K562 (cell line): ENCODE measurements at regions not wholly inside any gene's neighbourhood (a gene's known extent, or its start where the extent isn't known, plus 50 kb on each side); places are given as distances from the start of the nearest gene placed in this dataset.

Source experiments
- ATAC-seq: fragments of 200-7000 bp; cut with Tn5 transposase; 3 replicates; pipeline ENCODE4 v1.9.1; 2020; ENCODE audit warnings: moderate library complexity
- BruUV-seq: library from RNA; stranded (reverse); fragments of 400-500 nt; replicated peaks from 2 replicates; lab custom pipeline; 2021; lab: Mats Ljungman, UMichigan
- CTCF ChIA-PET: fragments of 300-600 bp; formaldehyde crosslinking; extraction: SDS; loops from one replicate; lab custom pipeline; 2021; ENCODE audit warnings: low intra/inter-chr PET ratio; lab: Yijun Ruan, JAX
- POLR2A ChIA-PET: fragments of 300-600, 350-650 bp; sonication (Branson Sonifier 250); formaldehyde crosslinking; extraction: SDS; loops from one replicate; lab custom pipeline; 2021; ENCODE audit warnings: antibody characterized with exemption, inconsistent platforms; lab: Yijun Ruan, JAX
- DNase-seq, 4 experiments: peaks; one replicate each; pipeline versions ENCODE4 v3.0.0 to v3.0.0-alpha.2; 2011 to 2018; ENCODE audit warnings: low spot score in 3 of 4, mixed read lengths in 3 of 4; ENCODE audit errors: extremely low read depth in 1 of 4
- FAIRE-seq: peaks from 2 replicates; lab custom pipeline; 2011; peaks lifted over from hg19 to GRCh38; lab: Jason Lieb, UNC
- H2AFZ ChIP-seq: 2 replicates; pipeline ENCODE4 v1.6.0; 2011; ENCODE audit warnings: low read depth, low read length, control low read depth, inconsistent platforms
- H3K27ac ChIP-seq: fragments of 200-600 bp; 3 replicates; pipeline ENCODE4 v1.8.0; 2011; ENCODE audit warnings: low read depth, mild to moderate bottlenecking, control low read depth, inconsistent platforms, low read length, moderate library complexity, mixed read lengths; ENCODE audit errors: extremely low read depth
- H3K27me3 ChIP-seq, 2 experiments: fragments of 300-600 bp in 1 of 2; 2 replicates in 1 of 2; 3 replicates in 1 of 2; pipeline versions ENCODE4 v1.6.0 to v1.8.0; 2011; ENCODE audit warnings: inconsistent platforms in 2 of 2, low read length in 2 of 2, mild to moderate bottlenecking in 1 of 2, mixed read lengths in 1 of 2, moderate library complexity in 1 of 2; ENCODE audit not compliant: control insufficient read depth in 2 of 2, insufficient read depth in 2 of 2
- H3K36me3 ChIP-seq: fragments of 300-600 bp; 3 replicates; pipeline ENCODE4 v1.8.0; 2011; ENCODE audit warnings: mild to moderate bottlenecking, low read length, inconsistent platforms; ENCODE audit not compliant: control insufficient read depth, insufficient read depth
- H3K4me1 ChIP-seq, 2 experiments: fragments of 200-600 bp in 1 of 2; replicated peaks in 1 of 2; 2 replicates in 1 of 2; 3 replicates in 1 of 2; pipeline versions ENCODE4 v1.5.1 to v1.8.0; 2011; ENCODE audit warnings: inconsistent platforms in 2 of 2, low read length in 2 of 2, mild to moderate bottlenecking in 1 of 2, mixed read lengths in 1 of 2, moderate library complexity in 1 of 2; ENCODE audit not compliant: control insufficient read depth in 2 of 2, insufficient read depth in 2 of 2
- H3K4me2 ChIP-seq: 2 replicates; pipeline ENCODE4 v1.6.1; 2011; ENCODE audit warnings: low read length, control low read depth, inconsistent platforms, mixed read lengths; ENCODE audit not compliant: insufficient read depth
- H3K4me3 ChIP-seq: fragments of 200-600 bp; sonication (generic), shearing (Covaris generic); 2 replicates; pipeline ENCODE4 v1.5.1; 2016; ENCODE audit warnings: control low read depth, inconsistent platforms
- H3K79me2 ChIP-seq: fragments of 200-600 bp; 3 replicates; pipeline ENCODE4 v1.8.0; 2011; ENCODE audit warnings: low read length, inconsistent platforms; ENCODE audit not compliant: control insufficient read depth, insufficient read depth
- H3K9ac ChIP-seq, 2 experiments: 2 replicates each; pipeline versions ENCODE4 v1.6.0 to v1.6.1; 2011; ENCODE audit warnings: low read depth in 2 of 2, low read length in 2 of 2, control low read depth in 1 of 2, inconsistent platforms in 1 of 2, mild to moderate bottlenecking in 1 of 2, mixed read lengths in 1 of 2; ENCODE audit not compliant: insufficient read depth in 1 of 2
- H3K9me1 ChIP-seq: one replicate; pipeline ENCODE4 v1.6.0; 2011; ENCODE audit warnings: inconsistent platforms, mild to moderate bottlenecking, low read length, moderate library complexity; ENCODE audit not compliant: control insufficient read depth, insufficient read depth
- H3K9me3 ChIP-seq: replicated peaks from 2 replicates; pipeline ENCODE4 v1.5.1; 2011; ENCODE audit warnings: low read depth, low read length, inconsistent platforms; ENCODE audit not compliant: control insufficient read depth, insufficient read depth
- H4K20me1 ChIP-seq: replicated peaks from 2 replicates; pipeline ENCODE4 v1.6.1; 2011; ENCODE audit warnings: low read length, inconsistent platforms, mixed read lengths; ENCODE audit not compliant: control insufficient read depth, insufficient read depth
- BCOR ChIP-seq: fragments of 450-650 bp; IDR thresholded peaks from 2 replicates; pipeline ENCODE4 v1.6.1; 2016
- CBFA2T3 ChIP-seq: fragments of 450-650 bp; IDR thresholded peaks from 2 replicates; pipeline ENCODE4 v1.6.1; 2017
- CBX8 ChIP-seq: fragments of 200-600 bp; sonication (generic); IDR thresholded peaks from 2 replicates; pipeline ENCODE4 v1.6.1; 2012; ENCODE audit warnings: borderline replicate concordance, mixed run types, low read depth, mild to moderate bottlenecking, moderate library complexity, mixed read lengths, low read length, control low read depth, inconsistent platforms; ENCODE audit not compliant: poor library complexity, severe bottlenecking; ENCODE audit errors: extremely low read depth
- CREB1 ChIP-seq, 2 experiments: sonication (generic) in 1 of 2; formaldehyde crosslinking in 1 of 2; IDR thresholded peaks; 2 replicates each; pipeline versions ENCODE4 v1.6.1 to v1.8.0; 2012 to 2022; ENCODE audit warnings: inconsistent platforms in 1 of 2, mild to moderate bottlenecking in 1 of 2, missing genetic modification reagents in 1 of 2, moderate library complexity in 1 of 2
- HDAC6 ChIP-seq: IDR thresholded peaks from 2 replicates; pipeline ENCODE4 v1.6.1; 2012; ENCODE audit warnings: low read depth, mild to moderate bottlenecking, control low read depth, inconsistent platforms, low read length, moderate library complexity
- MAFK ChIP-seq: IDR thresholded peaks from 2 replicates; pipeline ENCODE4 v1.6.1; 2011; ENCODE audit warnings: low read length, improper control_type of control experiment
- PURB ChIP-seq: sonication (generic); formaldehyde crosslinking; IDR thresholded peaks from 2 replicates; pipeline ENCODE4 v1.9.0; 2021; ENCODE audit warnings: low read depth, mild to moderate bottlenecking, missing genetic modification reagents
- SMARCA4 ChIP-seq: fragments of 450-650 bp; IDR thresholded peaks from 2 replicates; pipeline ENCODE4 v1.6.1; 2016
- ZFP30 ChIP-seq: fragments of 250-450 bp; sonication (Bioruptor Pico); IDR thresholded peaks from 2 replicates; pipeline ENCODE4 v1.8.0; 2022; ENCODE audit warnings: moderate library complexity, mild to moderate bottlenecking, inconsistent platforms, borderline replicate concordance
- ZKSCAN1 ChIP-seq: fragments of 150-350 bp; IDR thresholded peaks from 2 replicates; pipeline ENCODE4 v1.6.1; 2016; ENCODE audit warnings: low read depth, low read length
- ZNF133 ChIP-seq: fragments of 250-450 bp; sonication (Bioruptor Pico); IDR thresholded peaks from 2 replicates; pipeline ENCODE4 v1.4.0; 2020; ENCODE audit warnings: mild to moderate bottlenecking
- ZNF717 ChIP-seq: fragments of 250-450 bp; sonication (Bioruptor Pico); IDR thresholded peaks from 2 replicates; pipeline ENCODE4 v1.5.0; 2021
- in situ Hi-C: fragments of 300-500 bp; cut with MboI; formaldehyde crosslinking; loops from 4 replicates; pipeline ENCODE4 v1.15.0; 2018; ENCODE audit warnings: inconsistent platforms, mixed read lengths
- intact Hi-C: fragments of 100-400 bp; cut with micrococcal nuclease; formaldehyde crosslinking; loops from 2 replicates; pipeline ENCODE4 v1.14.2; 2022
- TF ChIP-seq, protein P1 (sequence below), 2 experiments: fragments of 450-650 bp; IDR thresholded peaks; 2 replicates each; pipeline ENCODE4 v1.6.1; 2016
- TF ChIP-seq, protein P2 (sequence below): sonication (generic); formaldehyde crosslinking; IDR thresholded peaks from 2 replicates; pipeline ENCODE4 v1.8.0; 2022; ENCODE audit warnings: missing genetic modification reagents, mild to moderate bottlenecking, borderline replicate concordance
- TF ChIP-seq, protein P3 (sequence below), 2 experiments: IDR thresholded peaks; 2 replicates each; pipeline ENCODE4 v1.6.1; 2011; ENCODE audit warnings: borderline replicate concordance in 1 of 2, control low read depth in 1 of 2, low read depth in 1 of 2, low read length in 1 of 2, mild to moderate bottlenecking in 1 of 2, mixed read lengths in 1 of 2, moderate library complexity in 1 of 2; ENCODE audit not compliant: insufficient read depth in 1 of 2, insufficient read length in 1 of 2, poor library complexity in 1 of 2, severe bottlenecking in 1 of 2; ENCODE audit errors: extremely low read depth in 1 of 2
- TF ChIP-seq, protein P4 (sequence below): IDR thresholded peaks from 3 replicates; pipeline ENCODE4 v1.6.1; 2011; ENCODE audit warnings: borderline replicate concordance, mild to moderate bottlenecking; ENCODE audit not compliant: insufficient read length, insufficient read depth

DNA sequence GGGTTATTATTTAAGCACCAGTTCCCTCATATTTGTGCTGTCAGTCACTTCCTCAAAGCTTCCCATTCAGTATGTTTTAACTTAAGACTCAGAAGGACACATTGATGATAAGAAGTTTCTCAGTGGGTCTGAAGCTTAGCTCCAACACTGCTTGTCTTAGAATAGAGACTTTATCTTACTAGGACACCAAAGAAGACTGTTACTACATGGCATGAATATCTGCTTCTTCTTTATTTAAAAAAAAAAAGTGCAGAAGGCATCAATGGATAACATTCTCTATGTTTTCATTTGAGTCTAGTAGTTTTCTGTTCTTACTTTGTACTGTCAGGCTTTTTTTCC is 404.2 kb downstream of the DAD1 start:
- no peaks in the 10 kb centered on the region for H3K4me1 ChIP-seq
- no peak for DNase-seq
- no peak overlapping the region for H3K4me3 ChIP-seq
- FAIRE-seq, result no peak
- no peak for TF ChIP-seq ZNF133
- TF ChIP-seq ZNF717 (CRISPR knock-in tag), result no peak
- no peak for TF ChIP-seq BCOR
- TF ChIP-seq CBX8, result no peak
- TF ChIP-seq HDAC6, result no peak
- no peak for TF ChIP-seq ZFP30 (CRISPR knock-in tag)
- no peak for TF ChIP-seq SMARCA4
- no peak for TF ChIP-seq ZKSCAN1
- no peak for TF ChIP-seq MAFK
- TF ChIP-seq, protein P1, sequence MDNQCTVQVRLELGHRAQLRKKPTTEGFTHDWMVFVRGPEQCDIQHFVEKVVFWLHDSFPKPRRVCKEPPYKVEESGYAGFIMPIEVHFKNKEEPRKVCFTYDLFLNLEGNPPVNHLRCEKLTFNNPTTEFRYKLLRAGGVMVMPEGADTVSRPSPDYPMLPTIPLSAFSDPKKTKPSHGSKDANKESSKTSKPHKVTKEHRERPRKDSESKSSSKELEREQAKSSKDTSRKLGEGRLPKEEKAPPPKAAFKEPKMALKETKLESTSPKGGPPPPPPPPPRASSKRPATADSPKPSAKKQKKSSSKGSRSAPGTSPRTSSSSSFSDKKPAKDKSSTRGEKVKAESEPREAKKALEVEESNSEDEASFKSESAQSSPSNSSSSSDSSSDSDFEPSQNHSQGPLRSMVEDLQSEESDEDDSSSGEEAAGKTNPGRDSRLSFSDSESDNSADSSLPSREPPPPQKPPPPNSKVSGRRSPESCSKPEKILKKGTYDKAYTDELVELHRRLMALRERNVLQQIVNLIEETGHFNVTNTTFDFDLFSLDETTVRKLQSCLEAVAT (IDR thresholded peaks at IDR 0.05), result no peak
- TF ChIP-seq, protein P2, sequence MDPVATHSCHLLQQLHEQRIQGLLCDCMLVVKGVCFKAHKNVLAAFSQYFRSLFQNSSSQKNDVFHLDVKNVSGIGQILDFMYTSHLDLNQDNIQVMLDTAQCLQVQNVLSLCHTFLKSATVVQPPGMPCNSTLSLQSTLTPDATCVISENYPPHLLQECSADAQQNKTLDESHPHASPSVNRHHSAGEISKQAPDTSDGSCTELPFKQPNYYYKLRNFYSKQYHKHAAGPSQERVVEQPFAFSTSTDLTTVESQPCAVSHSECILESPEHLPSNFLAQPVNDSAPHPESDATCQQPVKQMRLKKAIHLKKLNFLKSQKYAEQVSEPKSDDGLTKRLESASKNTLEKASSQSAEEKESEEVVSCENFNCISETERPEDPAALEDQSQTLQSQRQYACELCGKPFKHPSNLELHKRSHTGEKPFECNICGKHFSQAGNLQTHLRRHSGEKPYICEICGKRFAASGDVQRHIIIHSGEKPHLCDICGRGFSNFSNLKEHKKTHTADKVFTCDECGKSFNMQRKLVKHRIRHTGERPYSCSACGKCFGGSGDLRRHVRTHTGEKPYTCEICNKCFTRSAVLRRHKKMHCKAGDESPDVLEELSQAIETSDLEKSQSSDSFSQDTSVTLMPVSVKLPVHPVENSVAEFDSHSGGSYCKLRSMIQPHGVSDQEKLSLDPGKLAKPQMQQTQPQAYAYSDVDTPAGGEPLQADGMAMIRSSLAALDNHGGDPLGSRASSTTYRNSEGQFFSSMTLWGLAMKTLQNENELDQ, result no peak
- TF ChIP-seq, protein P3, sequence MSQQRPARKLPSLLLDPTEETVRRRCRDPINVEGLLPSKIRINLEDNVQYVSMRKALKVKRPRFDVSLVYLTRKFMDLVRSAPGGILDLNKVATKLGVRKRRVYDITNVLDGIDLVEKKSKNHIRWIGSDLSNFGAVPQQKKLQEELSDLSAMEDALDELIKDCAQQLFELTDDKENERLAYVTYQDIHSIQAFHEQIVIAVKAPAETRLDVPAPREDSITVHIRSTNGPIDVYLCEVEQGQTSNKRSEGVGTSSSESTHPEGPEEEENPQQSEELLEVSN (IDR thresholded peaks at IDR 0.05; ENCODE audit: borderline replicate concordance in 1 of 2, extremely low read depth in 1 of 2, insufficient read depth in 1 of 2, insufficient read length in 1 of 2, low read depth in 1 of 2, low read length in 1 of 2, poor library complexity in 1 of 2, severe bottlenecking in 1 of 2), result no peak
- no peak for TF ChIP-seq PURB (CRISPR knock-in tag)
- TF ChIP-seq CBFA2T3, result no peak
- TF ChIP-seq CREB1 (IDR thresholded peaks at IDR 0.05), result no peak
- no peak for TF ChIP-seq CREB1 (CRISPR knock-in tag; IDR thresholded peaks at IDR 0.05)
- TF ChIP-seq, protein P4, sequence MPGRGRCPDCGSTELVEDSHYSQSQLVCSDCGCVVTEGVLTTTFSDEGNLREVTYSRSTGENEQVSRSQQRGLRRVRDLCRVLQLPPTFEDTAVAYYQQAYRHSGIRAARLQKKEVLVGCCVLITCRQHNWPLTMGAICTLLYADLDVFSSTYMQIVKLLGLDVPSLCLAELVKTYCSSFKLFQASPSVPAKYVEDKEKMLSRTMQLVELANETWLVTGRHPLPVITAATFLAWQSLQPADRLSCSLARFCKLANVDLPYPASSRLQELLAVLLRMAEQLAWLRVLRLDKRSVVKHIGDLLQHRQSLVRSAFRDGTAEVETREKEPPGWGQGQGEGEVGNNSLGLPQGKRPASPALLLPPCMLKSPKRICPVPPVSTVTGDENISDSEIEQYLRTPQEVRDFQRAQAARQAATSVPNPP, result no peak
- H3K27me3 ChIP-seq, result no peaks in the 10 kb centered on the region
- no peaks in the 10 kb centered on the region for H3K9me3 ChIP-seq
- ATAC-seq, result no peak
- in situ Hi-C loops (no loop called here), intact Hi-C loops (no loop called here)
- no peaks in the 10 kb centered on the region for H4K20me1 ChIP-seq
- H3K4me2 ChIP-seq, result no peak overlapping the region
- CTCF ChIA-PET, result no interaction called here
- no peak overlapping the region for H2AFZ ChIP-seq
- no peaks in the 10 kb centered on the region for H3K36me3 ChIP-seq
- BruUV-seq, result no TSS peak
- no peak overlapping the region for H3K27ac ChIP-seq
- no peaks in the 10 kb centered on the region for H3K79me2 ChIP-seq
- H3K9me1 ChIP-seq, result no peaks in the 10 kb centered on the region
- POLR2A ChIA-PET, result no interaction called here
- H3K9ac ChIP-seq, result no peak overlapping the region
